Activated naive CD8-positive, alpha-beta T cell treated with anti-CD3 and anti-CD28 coated beads for 36 hours (primary cell): ENCODE measurements at regions not wholly inside any gene's neighbourhood (a gene's known extent, or its start where the extent isn't known, plus 50 kb on each side); places are given as distances from the start of the nearest gene placed in this dataset.
"Not testable (repeated sequence)": the region's sequence is repeated elsewhere in the genome, so short reads cannot be mapped to it uniquely, and the experiment has no call there.

Experiments used
- DNase-seq: peaks from one replicate; pipeline ENCODE4 v3.0.0; 2021
- H3K27ac Mint-ChIP-seq: one replicate; pipeline ENCODE4 v1.8.0; 2022; ENCODE audit warnings: mild to moderate bottlenecking, moderate library complexity, mixed read lengths
- H3K27me3 Mint-ChIP-seq: one replicate; pipeline ENCODE4 v1.8.0; 2022; ENCODE audit warnings: mild to moderate bottlenecking, mixed read lengths
- H3K36me3 Mint-ChIP-seq: one replicate; pipeline ENCODE4 v1.8.0; 2021; ENCODE audit warnings: mild to moderate bottlenecking, mixed read lengths
- H3K4me1 Mint-ChIP-seq: one replicate; pipeline ENCODE4 v1.8.0; 2021; ENCODE audit warnings: mixed read lengths
- H3K4me3 Mint-ChIP-seq: one replicate; pipeline ENCODE4 v1.8.0; 2022; ENCODE audit warnings: mild to moderate bottlenecking, moderate library complexity, mixed read lengths
- H3K9me3 Mint-ChIP-seq: one replicate; pipeline ENCODE4 v1.8.0; 2022; ENCODE audit warnings: mixed read lengths

DNA sequence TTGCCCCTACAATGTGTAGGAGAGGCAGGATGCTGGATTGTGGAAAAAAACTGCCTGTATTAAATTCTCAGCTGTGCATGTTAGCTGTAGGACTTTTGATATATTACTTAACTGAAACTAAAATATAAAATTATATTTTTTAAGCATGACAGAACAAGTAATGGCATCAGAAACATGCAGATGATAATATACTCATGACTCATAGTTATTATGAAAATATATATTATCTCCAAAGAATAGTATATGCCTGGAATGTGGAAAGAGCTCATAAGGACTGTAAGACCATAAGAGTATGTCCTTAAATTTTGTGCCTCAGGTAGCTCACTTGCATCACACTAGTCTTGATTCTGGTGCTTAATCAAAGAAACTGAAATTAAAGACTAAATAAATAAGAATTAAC is 1100.6 kb downstream of the TECRL start:
- H3K27me3 Mint-ChIP-seq = no peaks in the 10 kb centered on the region
- peaks cover 3% of the 10 kb centered on the region for H3K9me3 Mint-ChIP-seq
- no peaks in the 10 kb centered on the region for H3K4me1 Mint-ChIP-seq
- H3K36me3 Mint-ChIP-seq = no peaks in the 10 kb centered on the region
- no peak overlapping the region for H3K4me3 Mint-ChIP-seq
- no peak overlapping the region for H3K27ac Mint-ChIP-seq
- no peak for DNase-seq

- Mint-ChIP-seq H3K36me3 (no peaks in the 10 kb centered on the region), H3K27me3 (no peaks in the 10 kb centered on the region), H3K4me1 (no peaks in the 10 kb centered on the region), H3K4me3 (no peak overlapping the region), H3K9me3 (peaks cover 3% of the 10 kb centered on the region), H3K27ac (no peak overlapping the region)
- no peak for DNase-seq
Observed at GRCh38 chr4:63302792-63303191, 1106.5 kb downstream of the TECRL start.

GRCh38 chr4:63302078-63302477 is 1107.2 kb downstream of the TECRL start:
- H3K4me1 Mint-ChIP-seq = no peaks in the 10 kb centered on the region
- H3K9me3 Mint-ChIP-seq = peaks cover 3% of the 10 kb centered on the region
- no peaks in the 10 kb centered on the region for H3K27me3 Mint-ChIP-seq
- DNase-seq = no peak
- H3K4me3 Mint-ChIP-seq = no peak overlapping the region
- no peaks in the 10 kb centered on the region for H3K36me3 Mint-ChIP-seq
- H3K27ac Mint-ChIP-seq = no peak overlapping the region

GRCh38 chr4:63296773-63297172 is 1112.5 kb downstream of the TECRL start:
- peaks cover 3% of the 10 kb centered on the region for H3K9me3 Mint-ChIP-seq
- H3K4me3 Mint-ChIP-seq = no peak overlapping the region
- no peak for DNase-seq
- no peak overlapping the region for H3K27ac Mint-ChIP-seq
- H3K4me1 Mint-ChIP-seq = no peaks in the 10 kb centered on the region
- no peaks in the 10 kb centered on the region for H3K27me3 Mint-ChIP-seq
- no peaks in the 10 kb centered on the region for H3K36me3 Mint-ChIP-seq

DNA sequence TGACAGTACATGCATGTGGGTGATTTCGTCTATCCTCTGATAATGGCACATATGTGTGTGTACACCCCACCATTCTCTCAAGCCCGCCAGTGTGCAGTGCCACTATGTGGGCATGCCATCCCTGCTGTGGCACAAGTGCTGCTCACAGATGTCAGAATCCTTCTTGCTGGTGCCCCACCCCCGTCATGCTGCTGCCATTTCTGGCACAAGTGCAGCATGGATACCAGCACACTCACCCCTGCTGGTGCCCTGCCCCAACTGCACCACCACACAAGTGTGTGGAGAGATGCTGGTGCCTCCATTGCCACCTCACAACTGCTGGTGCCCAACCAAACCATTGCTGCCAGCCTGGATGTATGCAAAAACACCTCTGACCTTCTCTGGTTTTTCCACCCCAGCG is 1133.8 kb downstream of the TECRL start:
- Mint-ChIP-seq H3K4me3 (no peak overlapping the region), H3K27ac (no peak overlapping the region), H3K4me1 (no peaks in the 10 kb centered on the region), H3K9me3 (peaks cover 4% of the 10 kb centered on the region), H3K27me3 (no peaks in the 10 kb centered on the region), H3K36me3 (no peaks in the 10 kb centered on the region)
- no peak for DNase-seq

- Mint-ChIP-seq H3K36me3 (no peaks in the 10 kb centered on the region), H3K9me3 (peaks cover 3% of the 10 kb centered on the region), H3K27me3 (no peaks in the 10 kb centered on the region), H3K4me3 (no peak overlapping the region), H3K4me1 (no peaks in the 10 kb centered on the region), H3K27ac (no peak overlapping the region)
- DNase-seq = no peak
Observed at GRCh38 chr4:63269156-63269555, 1140.1 kb downstream of the TECRL start.

- no peak overlapping the region for H3K4me3 Mint-ChIP-seq
- H3K36me3 Mint-ChIP-seq = no peaks in the 10 kb centered on the region
- H3K9me3 Mint-ChIP-seq = peaks cover 8% of the 10 kb centered on the region
- H3K4me1 Mint-ChIP-seq = no peaks in the 10 kb centered on the region
- no peak for DNase-seq
- no peak overlapping the region for H3K27ac Mint-ChIP-seq
- no peaks in the 10 kb centered on the region for H3K27me3 Mint-ChIP-seq
Observed at GRCh38 chr4:63233671-63234070, 1175.6 kb downstream of the TECRL start.

- H3K27ac Mint-ChIP-seq = no peak overlapping the region
- DNase-seq = no peak
- peaks cover 3% of the 10 kb centered on the region for H3K9me3 Mint-ChIP-seq
- H3K36me3 Mint-ChIP-seq = no peaks in the 10 kb centered on the region
- H3K4me1 Mint-ChIP-seq = no peaks in the 10 kb centered on the region
- no peak overlapping the region for H3K4me3 Mint-ChIP-seq
- no peaks in the 10 kb centered on the region for H3K27me3 Mint-ChIP-seq
Observed at GRCh38 chr4:63232058-63232457, 1177.2 kb downstream of the TECRL start.

- Mint-ChIP-seq H3K36me3 (no peaks in the 10 kb centered on the region), H3K27me3 (no peaks in the 10 kb centered on the region), H3K9me3 (peaks cover 3% of the 10 kb centered on the region), H3K4me1 (no peaks in the 10 kb centered on the region), H3K4me3 (no peak overlapping the region), H3K27ac (no peak overlapping the region)
- DNase-seq = no peak
Observed at GRCh38 chr4:63226229-63226628, 1183.0 kb downstream of the TECRL start.

DNA sequence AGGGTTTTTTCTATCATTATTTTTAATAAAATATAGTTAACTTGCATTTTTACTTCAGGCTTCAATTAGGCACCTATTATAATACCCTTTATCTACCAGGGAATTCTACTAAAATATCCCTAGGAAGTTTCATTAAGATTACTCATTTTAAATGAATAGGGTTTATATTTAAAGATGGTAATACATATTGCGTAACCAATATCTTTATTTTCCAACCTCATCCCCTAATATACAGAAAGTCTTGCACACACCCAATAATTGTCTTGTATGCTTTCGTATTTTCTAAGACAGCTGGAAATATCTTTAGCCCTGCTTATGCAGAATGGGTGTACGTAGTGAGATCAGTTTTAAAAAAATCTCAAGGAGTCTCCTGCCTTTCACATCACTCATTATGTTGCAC is 1186.8 kb downstream of the TECRL start:
- Mint-ChIP-seq H3K36me3 (no peaks in the 10 kb centered on the region), H3K4me1 (no peaks in the 10 kb centered on the region), H3K4me3 (no peak overlapping the region), H3K9me3 (peaks cover 10% of the 10 kb centered on the region), H3K27me3 (no peaks in the 10 kb centered on the region), H3K27ac (no peak overlapping the region)
- no peak for DNase-seq

- H3K27ac Mint-ChIP-seq = no peak overlapping the region
- peaks cover 16% of the 10 kb centered on the region for H3K9me3 Mint-ChIP-seq
- H3K27me3 Mint-ChIP-seq = no peaks in the 10 kb centered on the region
- no peaks in the 10 kb centered on the region for H3K36me3 Mint-ChIP-seq
- H3K4me3 Mint-ChIP-seq = no peak overlapping the region
- no peak for DNase-seq
- no peaks in the 10 kb centered on the region for H3K4me1 Mint-ChIP-seq
Observed at GRCh38 chr4:63221477-63221876, 1187.8 kb downstream of the TECRL start.

GRCh38 chr4:63218856-63219255 is 1190.4 kb downstream of the TECRL start:
- Mint-ChIP-seq H3K36me3 (no peaks in the 10 kb centered on the region), H3K27ac (no peak overlapping the region), H3K4me1 (no peaks in the 10 kb centered on the region), H3K27me3 (no peaks in the 10 kb centered on the region), H3K9me3 (peaks cover 25% of the 10 kb centered on the region), H3K4me3 (no peak overlapping the region)
- DNase-seq = no peak

- no peaks in the 10 kb centered on the region for H3K27me3 Mint-ChIP-seq
- peaks cover 29% of the 10 kb centered on the region for H3K9me3 Mint-ChIP-seq
- no peak overlapping the region for H3K27ac Mint-ChIP-seq
Observed at GRCh38 chr4:63214076-63214475, 1195.2 kb downstream of the TECRL start.

GRCh38 chr4:63211776-63212479 is 1197.3 kb downstream of the TECRL start:
- DNase-seq = no peak
- H3K4me1 Mint-ChIP-seq = no peaks in the 10 kb centered on the region
- no peak overlapping the region for H3K27ac Mint-ChIP-seq
- H3K4me3 Mint-ChIP-seq = no peak overlapping the region
- no peaks in the 10 kb centered on the region for H3K27me3 Mint-ChIP-seq
- no peaks in the 10 kb centered on the region for H3K36me3 Mint-ChIP-seq
- H3K9me3 Mint-ChIP-seq = peaks cover 17% of the 10 kb centered on the region

More at GRCh38 chr4:63214076-63214475, 1195.2 kb downstream of the TECRL start:
- no peak for DNase-seq
- Mint-ChIP-seq H3K4me3 (no peak overlapping the region), H3K36me3 (no peaks in the 10 kb centered on the region), H3K4me1 (no peaks in the 10 kb centered on the region)

DNA sequence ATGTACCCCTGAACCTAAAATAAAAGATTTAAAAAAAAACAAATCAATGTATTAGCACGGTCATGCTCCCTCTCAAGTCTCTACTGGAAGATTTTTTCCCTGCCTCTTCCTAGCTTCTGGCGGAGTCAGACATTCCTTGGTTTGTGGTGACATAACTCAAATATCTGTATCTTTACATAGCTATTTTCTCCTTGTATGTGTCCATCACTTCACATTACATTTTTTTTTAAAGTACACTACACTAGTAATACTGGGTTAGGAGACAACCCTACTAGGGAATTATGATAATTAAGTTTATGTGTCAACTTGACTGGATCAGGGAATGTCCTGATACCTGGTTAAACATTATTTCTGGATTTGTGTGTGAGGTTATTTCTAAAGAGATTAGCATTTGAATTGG is 1197.9 kb downstream of the TECRL start:
- H3K27ac Mint-ChIP-seq = no peak overlapping the region
- peaks cover 13% of the 10 kb centered on the region for H3K9me3 Mint-ChIP-seq
- H3K4me1 Mint-ChIP-seq = no peaks in the 10 kb centered on the region
- no peaks in the 10 kb centered on the region for H3K36me3 Mint-ChIP-seq
- no peaks in the 10 kb centered on the region for H3K27me3 Mint-ChIP-seq
- no peak for DNase-seq
- H3K4me3 Mint-ChIP-seq = no peak overlapping the region

- H3K36me3 Mint-ChIP-seq, H3K27me3 Mint-ChIP-seq, H3K9me3 Mint-ChIP-seq, H3K4me3 Mint-ChIP-seq, H3K27ac Mint-ChIP-seq, DNase-seq, H3K4me1 Mint-ChIP-seq: not testable (repeated sequence)
Observed at GRCh38 chr4:63193029-63193428, 1216.2 kb downstream of the TECRL start.
